ENCODE measurements at regions not wholly inside any gene's neighbourhood (a gene's known extent, or its start where the extent isn't known, plus 50 kb on each side); places are given as distances from the start of the nearest gene placed in this dataset.

GRCh38 chr12:128091101-128091720 lies 175.8 kb upstream of the TMEM132C start (continued):
- TF ChIP-seq ARID4B (CRISPR knock-in tag; IDR thresholded peaks at IDR 0.05; ENCODE audit: borderline replicate concordance) (no peak), SMAD4 (CRISPR knock-in tag; IDR thresholded peaks at IDR 0.05) (no peak), MXD4 (CRISPR knock-in tag; IDR thresholded peaks at IDR 0.05; ENCODE audit: borderline replicate concordance) (no peak), STAT6 (CRISPR knock-in tag; conservative IDR thresholded peaks at IDR 0.05; ENCODE audit: low read depth) (no peak), ZNF416 (CRISPR knock-in tag; IDR thresholded peaks at IDR 0.05) (no peak), ZNF121 (CRISPR knock-in tag; IDR thresholded peaks at IDR 0.05) (no peak), ZNF532 (CRISPR knock-in tag; IDR thresholded peaks at IDR 0.05; ENCODE audit: borderline replicate concordance) (no peak), IRF1 (CRISPR knock-in tag; IDR thresholded peaks at IDR 0.05) (no peak), GABPB1 (CRISPR knock-in tag; IDR thresholded peaks at IDR 0.05) (no peak), IRF2 (CRISPR knock-in tag; IDR thresholded peaks at IDR 0.05; ENCODE audit: borderline replicate concordance, low read depth) (no peak), ELF4 (CRISPR knock-in tag; IDR thresholded peaks at IDR 0.05; ENCODE audit: low read depth) (no peak)

DNA sequence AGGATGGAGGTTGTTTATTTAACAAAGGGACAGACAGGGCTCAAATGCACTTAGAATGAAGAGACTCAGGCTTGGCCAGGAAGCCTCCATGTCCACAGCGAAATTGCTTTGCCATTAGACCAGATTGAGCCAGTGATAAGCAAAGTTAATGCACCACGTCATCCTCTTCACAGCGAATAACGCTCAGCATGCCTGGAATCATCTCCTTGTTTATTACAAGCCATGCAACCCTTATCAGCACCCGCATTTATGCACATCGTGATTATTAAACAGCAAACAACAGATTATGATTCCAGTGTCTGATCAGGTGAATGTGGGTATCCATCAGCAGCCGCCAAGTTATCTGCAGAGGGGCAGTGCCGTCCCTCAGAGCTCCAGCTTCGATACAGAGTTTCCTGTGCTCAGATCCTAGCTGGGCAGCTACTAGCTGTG lies 175.0 kb upstream of the TMEM132C start:
- Mint-ChIP-seq H3K27ac (no peak overlapping the region), H3K4me1 (no peaks in the 10 kb centered on the region), H3K4me3 (no peak overlapping the region), H3K9me3 (peaks cover 74% of the 10 kb centered on the region), H3K27me3 (ENCODE audit: low read depth) (peaks cover 3% of the 10 kb centered on the region), H3K36me3 (peaks cover 76% of the 10 kb centered on the region)
- POLR2A ChIA-PET: no interaction called here
- DNase-seq (ENCODE audit: low spot score) (no peak), ATAC-seq (no peak)
- CTCF ChIA-PET: no interaction called here
- TF ChIP-seq ZNF219 (CRISPR knock-in tag; IDR thresholded peaks at IDR 0.05; ENCODE audit: borderline replicate concordance) (no peak), KAT7 (CRISPR knock-in tag; IDR thresholded peaks at IDR 0.05; ENCODE audit: borderline replicate concordance) (no peak), ZNF281 (CRISPR knock-in tag; IDR thresholded peaks at IDR 0.05) (no peak), E2F4 (CRISPR knock-in tag; IDR thresholded peaks at IDR 0.05; ENCODE audit: borderline replicate concordance, low read depth) (no peak), ZNF396 (CRISPR knock-in tag; IDR thresholded peaks at IDR 0.05; ENCODE audit: borderline replicate concordance) (no peak), CBFB (CRISPR knock-in tag; IDR thresholded peaks at IDR 0.05; ENCODE audit: low read depth) (no peak), NR3C1 (CRISPR knock-in tag; conservative IDR thresholded peaks at IDR 0.05; ENCODE audit: low read depth) (no peak), TCF7 (CRISPR knock-in tag; IDR thresholded peaks at IDR 0.05; ENCODE audit: low read depth) (no peak)
- TF ChIP-seq, protein P1, sequence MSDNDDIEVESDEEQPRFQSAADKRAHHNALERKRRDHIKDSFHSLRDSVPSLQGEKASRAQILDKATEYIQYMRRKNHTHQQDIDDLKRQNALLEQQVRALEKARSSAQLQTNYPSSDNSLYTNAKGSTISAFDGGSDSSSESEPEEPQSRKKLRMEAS (CRISPR knock-in tag; IDR thresholded peaks at IDR 0.05): no peak
